ENCODE measurements at regions not wholly inside any gene's neighbourhood (a gene's known extent, or its start where the extent isn't known, plus 50 kb on each side); places are given as distances from the start of the nearest gene placed in this dataset.
A peak's percentile ranks its signal among the peaks of the same experiment; 100 is the strongest.

DNA sequence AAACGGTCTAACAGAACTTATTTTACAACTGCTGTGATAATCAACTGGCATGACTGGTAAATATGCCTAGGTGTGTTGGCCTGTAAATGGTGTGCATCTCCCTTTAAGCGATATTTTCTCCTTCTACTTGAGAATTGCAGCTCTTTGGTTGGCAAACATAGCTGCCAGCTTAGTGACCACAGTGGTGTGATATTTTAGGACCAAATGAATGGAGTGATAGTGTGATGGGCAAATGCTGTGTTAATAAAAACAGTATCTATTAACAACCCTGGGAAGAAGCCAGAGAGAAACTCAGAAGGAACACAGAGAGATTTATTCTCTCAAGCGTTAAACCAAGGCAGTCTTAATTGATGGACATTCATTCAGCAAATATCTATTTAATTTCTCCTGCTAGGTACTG, 278.4 kb downstream of the AACS start:
- Mint-ChIP-seq H3K9me3 (ENCODE audit: insufficient read depth) (no peaks in the 10 kb centered on the region), H3K27ac (no peak overlapping the region), H3K4me1 (peaks cover 11% of the 10 kb centered on the region), H3K4me3 (no peak overlapping the region), H3K27me3 (peaks cover 5% of the 10 kb centered on the region)
- H3K27ac ChIP-seq (ENCODE audit: low read length in 2 of 2): no peak overlapping the region
- H3K79me2 ChIP-seq (ENCODE audit: control insufficient read depth, insufficient read depth, low read length): no peaks in the 10 kb centered on the region
- no peaks in the 10 kb centered on the region for H3K9me3 ChIP-seq (ENCODE audit: control extremely low read depth in 1 of 3, control insufficient read depth in 2 of 3, insufficient read depth in 1 of 3, low read length in 2 of 3)
- ATAC-seq (ENCODE audit: low read depth) (no peak), DNase-seq (no peak)
- H3K27me3 ChIP-seq (replicated peaks in 1 of 4; ENCODE audit: control extremely low read depth in 1 of 4, control insufficient read depth in 3 of 4, insufficient read depth in 4 of 4, low read length in 3 of 4): peaks cover 0 to 8% (median 2%) of the 10 kb centered on the region in 4 experiments
- H3K4me1 ChIP-seq (ENCODE audit: control insufficient read depth in 2 of 2, insufficient read depth in 2 of 2, low read length in 2 of 2): peaks cover 0 to 5% of the 10 kb centered on the region in 2 donors
- H3K9ac ChIP-seq (ENCODE audit: low read length): no peak overlapping the region
- intact Hi-C loops (cut with micrococcal nuclease): no loop called here
- H3K36me3 ChIP-seq (replicated peaks in 1 of 2; ENCODE audit: control extremely low read depth in 1 of 2, control insufficient read depth in 1 of 2, extremely low read depth in 1 of 2, insufficient read depth in 2 of 2, low read length in 1 of 2): no peaks in the 10 kb centered on the region
- no peaks in the 10 kb centered on the region for H4K20me1 ChIP-seq (ENCODE audit: control insufficient read depth, insufficient read depth, low read length, poor library complexity, severe bottlenecking)
- ChIA-PET CTCF (no interaction called here), POLR2A (no interaction called here)
- no peak overlapping the region for H3K4me3 ChIP-seq (ENCODE audit: control extremely low read depth in 1 of 5, extremely low read depth in 1 of 5, insufficient read depth in 1 of 5, low read depth in 2 of 5, low read length in 4 of 5)
- 100% methylated on average over 1 of the region's 3 CpGs for WGBS (ENCODE audit: insufficient coverage)
- TF ChIP-seq, protein P1, sequence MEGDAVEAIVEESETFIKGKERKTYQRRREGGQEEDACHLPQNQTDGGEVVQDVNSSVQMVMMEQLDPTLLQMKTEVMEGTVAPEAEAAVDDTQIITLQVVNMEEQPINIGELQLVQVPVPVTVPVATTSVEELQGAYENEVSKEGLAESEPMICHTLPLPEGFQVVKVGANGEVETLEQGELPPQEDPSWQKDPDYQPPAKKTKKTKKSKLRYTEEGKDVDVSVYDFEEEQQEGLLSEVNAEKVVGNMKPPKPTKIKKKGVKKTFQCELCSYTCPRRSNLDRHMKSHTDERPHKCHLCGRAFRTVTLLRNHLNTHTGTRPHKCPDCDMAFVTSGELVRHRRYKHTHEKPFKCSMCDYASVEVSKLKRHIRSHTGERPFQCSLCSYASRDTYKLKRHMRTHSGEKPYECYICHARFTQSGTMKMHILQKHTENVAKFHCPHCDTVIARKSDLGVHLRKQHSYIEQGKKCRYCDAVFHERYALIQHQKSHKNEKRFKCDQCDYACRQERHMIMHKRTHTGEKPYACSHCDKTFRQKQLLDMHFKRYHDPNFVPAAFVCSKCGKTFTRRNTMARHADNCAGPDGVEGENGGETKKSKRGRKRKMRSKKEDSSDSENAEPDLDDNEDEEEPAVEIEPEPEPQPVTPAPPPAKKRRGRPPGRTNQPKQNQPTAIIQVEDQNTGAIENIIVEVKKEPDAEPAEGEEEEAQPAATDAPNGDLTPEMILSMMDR (IDR thresholded peaks at IDR 0.05): no peak
- no peak for TF ChIP-seq EZH2 (IDR thresholded peaks at IDR 0.05; ENCODE audit: borderline replicate concordance, insufficient read depth, low read depth, low read length, poor library complexity, severe bottlenecking)
- H2AFZ ChIP-seq (ENCODE audit: insufficient read depth, low read depth, low read length, poor library complexity, severe bottlenecking): no peak overlapping the region
- no peak overlapping the region for H3K4me2 ChIP-seq (replicated peaks; ENCODE audit: low read depth, low read length, poor library complexity, severe bottlenecking)

DNA sequence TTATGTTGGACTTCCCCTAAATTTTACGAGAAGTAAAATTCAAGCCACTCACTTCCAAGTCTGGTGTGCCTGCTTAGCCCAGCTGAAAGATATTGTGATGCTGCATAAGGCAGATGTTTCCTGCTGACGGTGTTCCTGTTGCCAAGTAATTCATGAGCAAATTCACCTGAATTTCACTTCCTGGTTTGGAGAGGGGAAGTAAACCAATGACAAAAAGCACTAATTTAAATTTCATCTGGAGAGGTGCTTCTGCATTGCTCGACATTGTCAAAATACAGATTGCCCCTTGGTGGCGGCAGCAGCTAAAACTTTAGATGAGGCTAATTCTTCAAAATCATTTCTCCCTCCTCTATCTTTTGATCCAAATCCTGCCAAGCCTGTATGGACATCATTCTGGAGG, 281.1 kb downstream of the AACS start:
- CTCF ChIA-PET: interaction anchor here (1.2 kb wide), 1 partner anchor 1528 kb away, joined by 5 read pairs; no protein-coding TSS in a partner anchor

More for the DNA sequence above, 281.1 kb downstream of the AACS start:
- Histone ChIP-seq H3K9me3 (ENCODE audit: control extremely low read depth in 1 of 3, control insufficient read depth in 2 of 3, insufficient read depth in 1 of 3, low read length in 2 of 3) (no peaks in the 10 kb centered on the region), H3K4me1 (ENCODE audit: control insufficient read depth in 2 of 2, insufficient read depth in 2 of 2, low read length in 2 of 2) (peaks cover 0 to 5% of the 10 kb centered on the region in 2 donors), H3K79me2 (ENCODE audit: control insufficient read depth, insufficient read depth, low read length) (no peaks in the 10 kb centered on the region), H3K36me3 (replicated peaks in 1 of 2; ENCODE audit: control extremely low read depth in 1 of 2, control insufficient read depth in 1 of 2, extremely low read depth in 1 of 2, insufficient read depth in 2 of 2, low read length in 1 of 2) (no peaks in the 10 kb centered on the region), H4K20me1 (ENCODE audit: control insufficient read depth, insufficient read depth, low read length, poor library complexity, severe bottlenecking) (no peaks in the 10 kb centered on the region), H3K27ac (ENCODE audit: low read length in 2 of 2) (no peak overlapping the region), H3K27me3 (replicated peaks in 1 of 4; ENCODE audit: control extremely low read depth in 1 of 4, control insufficient read depth in 3 of 4, insufficient read depth in 4 of 4, low read length in 3 of 4) (peaks cover 0 to 11% (median 3%) of the 10 kb centered on the region in 4 experiments), H3K4me3 (ENCODE audit: control extremely low read depth in 1 of 5, extremely low read depth in 1 of 5, insufficient read depth in 1 of 5, low read depth in 2 of 5, low read length in 4 of 5) (no peak overlapping the region), H3K9ac (ENCODE audit: low read length) (no peak overlapping the region), H3K4me2 (replicated peaks; ENCODE audit: low read depth, low read length, poor library complexity, severe bottlenecking) (no peak overlapping the region), H2AFZ (ENCODE audit: insufficient read depth, low read depth, low read length, poor library complexity, severe bottlenecking) (no peak overlapping the region)
- Mint-ChIP-seq H3K4me3 (no peak overlapping the region), H3K9me3 (ENCODE audit: insufficient read depth) (no peaks in the 10 kb centered on the region), H3K27me3 (peaks cover 18% of the 10 kb centered on the region), H3K4me1 (peaks cover 11% of the 10 kb centered on the region), H3K27ac (no peak overlapping the region)
- POLR2A ChIA-PET: no interaction called here
- DNase-seq (peak; percentile 56), ATAC-seq (ENCODE audit: low read depth) (peak; percentile 39)
- TF ChIP-seq EZH2 (IDR thresholded peaks at IDR 0.05; ENCODE audit: borderline replicate concordance, insufficient read depth, low read depth, low read length, poor library complexity, severe bottlenecking): no peak
- 0% methylated on average over 1 of the region's 4 CpGs for WGBS (ENCODE audit: insufficient coverage)
- intact Hi-C loops (cut with micrococcal nuclease): loop anchor here (5.0 kb wide), 2 partner anchors 1401 to 1526 kb away; no protein-coding TSS in a partner anchor

Data from B cell (primary cell).